ENCODE measurements at regions not wholly inside any gene's neighbourhood (a gene's known extent, or its start where the extent isn't known, plus 50 kb on each side); places are given as distances from the start of the nearest gene placed in this dataset.

- Histone ChIP-seq H3K4me1 (ENCODE audit: insufficient read depth, low read length) (peaks cover 21% of the 10 kb centered on the region), H3K27ac (ENCODE audit: extremely low read length, insufficient read depth, low read length) (no peak overlapping the region), H3K9ac (ENCODE audit: insufficient read depth, low read depth, low read length) (no peak overlapping the region), H4K20me1 (ENCODE audit: insufficient read depth, low read length) (0 out of 2 replicates have a peak, but pooled peaks cover 3% of the 10 kb centered on the region), H3K27me3 (ENCODE audit: control insufficient read depth in 1 of 2, insufficient read depth in 2 of 2, low read length in 2 of 2) (no peaks in the 10 kb centered on the region), H3K9me3 (ENCODE audit: low read length) (no peaks in the 10 kb centered on the region), H3K36me3 (replicated peaks in 1 of 2; ENCODE audit: control insufficient read depth in 1 of 2, insufficient read depth in 2 of 2, low read length in 2 of 2) (no peaks in the 10 kb centered on the region), H3K4me2 (ENCODE audit: low read depth, low read length) (no peak overlapping the region), H3K4me3 (replicated peaks in 1 of 3; ENCODE audit: insufficient read depth in 1 of 3, low read depth in 2 of 3, low read length in 3 of 3) (no peak overlapping the region), H3K79me2 (ENCODE audit: insufficient read depth, low read length) (no peaks in the 10 kb centered on the region), H2AFZ (ENCODE audit: low read length) (no peak overlapping the region)
- ATAC-seq (no peak), FAIRE-seq (no peak), DNase-seq (ENCODE audit: low spot score) (no peak)
- TF ChIP-seq NR2F1 (CRISPR knock-in tag; IDR thresholded peaks at IDR 0.05), result no peak
- no TSS peak for BruUV-seq (replicated peaks)
- ChIA-PET CTCF (ENCODE audit: low intra/inter-chr PET ratio, low total read pairs) (no interaction called here), POLR2A (no interaction called here)
- 90% methylated on average over 4 of the region's 4 CpGs for WGBS (ENCODE audit: low lambda C conversion rate)
- in situ Hi-C loops (cut with HindIII; ENCODE audit: extremely low pct_ligation_motif_present, low pct_unique_long_range_greater_than_20kb) (loop anchor here (10.0 kb wide), 1 partner anchor 1111 kb away; no protein-coding TSS in a partner anchor), intact Hi-C loops (cut with micrococcal nuclease; ENCODE audit: unreplicated experiment) (loop anchor here (5.0 to 10.0 kb wide), 2 partner anchors 391 to 994 kb away; no protein-coding TSS in a partner anchor)
Measured at GRCh38 chr2:18753722-18754121, 164.4 kb upstream of the NT5C1B start.

GRCh38 chr2:18752667-18753422 lies 163.5 kb upstream of the NT5C1B start:
- Histone ChIP-seq H3K4me1 (ENCODE audit: insufficient read depth, low read length) (peaks cover 21% of the 10 kb centered on the region), H3K9me3 (ENCODE audit: low read length) (no peaks in the 10 kb centered on the region), H4K20me1 (ENCODE audit: insufficient read depth, low read length) (0 out of 2 replicates have a peak, but pooled peaks cover 3% of the 10 kb centered on the region), H3K27ac (ENCODE audit: extremely low read length, insufficient read depth, low read length) (no peak overlapping the region), H3K4me2 (ENCODE audit: low read depth, low read length) (no peak overlapping the region), H3K4me3 (replicated peaks in 1 of 3; ENCODE audit: insufficient read depth in 1 of 3, low read depth in 2 of 3, low read length in 3 of 3) (no peak overlapping the region), H3K79me2 (ENCODE audit: insufficient read depth, low read length) (no peaks in the 10 kb centered on the region), H3K9ac (ENCODE audit: insufficient read depth, low read depth, low read length) (no peak overlapping the region), H3K36me3 (replicated peaks in 1 of 2; ENCODE audit: control insufficient read depth in 1 of 2, insufficient read depth in 2 of 2, low read length in 2 of 2) (no peaks in the 10 kb centered on the region), H2AFZ (ENCODE audit: low read length) (no peak overlapping the region), H3K27me3 (ENCODE audit: control insufficient read depth in 1 of 2, insufficient read depth in 2 of 2, low read length in 2 of 2) (no peaks in the 10 kb centered on the region)
- 43% methylated on average over 6 of the region's 6 CpGs for WGBS (ENCODE audit: low lambda C conversion rate)
- ATAC-seq, result peak; percentile 66
- in situ Hi-C loops (cut with HindIII; ENCODE audit: extremely low pct_ligation_motif_present, low pct_unique_long_range_greater_than_20kb) (loop anchor here (10.0 kb wide), 1 partner anchor 1112 kb away; no protein-coding TSS in a partner anchor), intact Hi-C loops (cut with micrococcal nuclease; ENCODE audit: unreplicated experiment) (loop anchor here (1.0 to 10.0 kb wide), 3 partner anchors 47 to 994 kb away; no protein-coding TSS in a partner anchor)
- FAIRE-seq, result no peak
- CTCF ChIA-PET (ENCODE audit: low intra/inter-chr PET ratio, low total read pairs), result interaction anchor here (1.3 kb wide), 1 partner anchor 610 kb away, joined by 4 read pairs; no protein-coding TSS in a partner anchor
- POLR2A ChIA-PET, result no interaction called here
- no peak for TF ChIP-seq POLR2AphosphoS5 (IDR thresholded peaks at IDR 0.05; ENCODE audit: low read depth, low read length)
- 0 out of 2 replicates have a peak, but pooled peaks have one; percentile 1 for TF ChIP-seq ZNF501 (CRISPR knock-in tag; IDR thresholded peaks at IDR 0.05)
- TF ChIP-seq SMC3 (IDR thresholded peaks at IDR 0.05; ENCODE audit: low read length), result peak; percentile 5; the same call in 1 of the 2 replicates
- 0 out of 2 replicates have a peak, but pooled peaks have one; percentile 11 for TF ChIP-seq STAG1 (CRISPR knock-in tag; IDR thresholded peaks at IDR 0.05)
- DNase-seq (ENCODE audit: low spot score), result no peak
- BruUV-seq (replicated peaks), result no TSS peak
